Keratinocyte (primary cell): ENCODE measurements at regions not wholly inside any gene's neighbourhood (a gene's known extent, or its start where the extent isn't known, plus 50 kb on each side); places are given as distances from the start of the nearest gene placed in this dataset.

ENCODE experiments used
- DNase-seq: peaks from one replicate; pipeline ENCODE4 v3.0.0-alpha.2; 2011; ENCODE audit warnings: low read depth, missing footprints, low spot score
- FAIRE-seq: peaks from 2 replicates; lab custom pipeline; 2011; peaks lifted over from hg19 to GRCh38; lab: Jason Lieb, UNC
- H2AFZ ChIP-seq: 2 replicates; pipeline ENCODE4 v1.6.0; 2012; ENCODE audit warnings: low read length, control low read depth, inconsistent platforms; ENCODE audit not compliant: control insufficient read depth
- H3K27ac ChIP-seq: 2 replicates; pipeline ENCODE4 v1.5.1; 2011; ENCODE audit warnings: low read length; ENCODE audit not compliant: control insufficient read depth, insufficient read depth
- H3K27me3 ChIP-seq: 3 replicates; pipeline ENCODE4 v1.6.0; 2011; ENCODE audit warnings: low read length; ENCODE audit not compliant: control insufficient read depth, insufficient read depth; ENCODE audit errors: extremely low read depth
- H3K36me3 ChIP-seq, 2 experiments: 2 replicates in 1 of 2; 3 replicates in 1 of 2; pipeline ENCODE4 v1.5.1; 2011; ENCODE audit warnings: low read length in 2 of 2, mild to moderate bottlenecking in 1 of 2; ENCODE audit not compliant: control insufficient read depth in 2 of 2, insufficient read depth in 2 of 2; ENCODE audit errors: extremely low read depth in 1 of 2
- H3K4me1 ChIP-seq: 3 replicates; pipeline ENCODE4 v1.5.1; 2011; ENCODE audit warnings: low read length; ENCODE audit not compliant: control insufficient read depth, insufficient read depth; ENCODE audit errors: extremely low read depth
- H3K4me2 ChIP-seq: 3 replicates; pipeline ENCODE4 v1.6.0; 2011; ENCODE audit warnings: low read depth, low read length; ENCODE audit not compliant: control insufficient read depth, insufficient read depth; ENCODE audit errors: extremely low read depth
- H3K4me3 ChIP-seq, 3 experiments: fragments of 200-600 bp in 1 of 3; sonication (generic) in 1 of 3; 2 replicates in 2 of 3; 3 replicates in 1 of 3; pipeline ENCODE4 v1.5.1; 2011 to 2016; ENCODE audit warnings: low read length in 3 of 3, mild to moderate bottlenecking in 3 of 3, control low read depth in 2 of 3, inconsistent platforms in 1 of 3, low read depth in 1 of 3, mixed read lengths in 1 of 3, mixed run types in 1 of 3, moderate library complexity in 1 of 3; ENCODE audit not compliant: control insufficient read depth in 2 of 3, insufficient read depth in 2 of 3; ENCODE audit errors: extremely low read depth in 1 of 3
- H3K79me2 ChIP-seq: 2 replicates; pipeline ENCODE4 v1.6.0; 2012; ENCODE audit warnings: low read length; ENCODE audit not compliant: control insufficient read depth, insufficient read depth
- H3K9ac ChIP-seq: 3 replicates; pipeline ENCODE4 v1.6.0; 2011; ENCODE audit warnings: low read length; ENCODE audit not compliant: control insufficient read depth, insufficient read depth; ENCODE audit errors: extremely low read depth
- H3K9me1 ChIP-seq: 3 replicates; pipeline ENCODE4 v1.6.0; 2011; ENCODE audit warnings: low read length; ENCODE audit not compliant: control insufficient read depth, insufficient read depth; ENCODE audit errors: extremely low read depth
- H3K9me3 ChIP-seq: 2 replicates; pipeline ENCODE4 v1.5.1; 2012; ENCODE audit warnings: low read depth, low read length; ENCODE audit not compliant: control insufficient read depth
- H4K20me1 ChIP-seq: 3 replicates; pipeline ENCODE4 v1.6.0; 2011; ENCODE audit warnings: low read length; ENCODE audit not compliant: control insufficient read depth, insufficient read depth; ENCODE audit errors: extremely low read depth
- CTCF ChIP-seq, 3 experiments: IDR thresholded peaks in 1 of 3; conservative IDR thresholded peaks in 1 of 3; optimal IDR thresholded peaks in 1 of 3; 2 replicates in 2 of 3; 3 replicates in 1 of 3; pipeline versions ENCODE3 to v1.5.1; 2011; ENCODE audit warnings: low read length in 3 of 3, mild to moderate bottlenecking in 3 of 3, moderate library complexity in 2 of 3, control low read depth in 1 of 3, inconsistent platforms in 1 of 3; ENCODE audit not compliant: insufficient read depth in 2 of 3; ENCODE audit errors: extremely low read depth in 1 of 3
- EZH2 ChIP-seq: IDR thresholded peaks from one replicate; pipeline ENCODE4 v1.6.1; 2012; ENCODE audit warnings: inconsistent platforms, mild to moderate bottlenecking, low read length, moderate library complexity
- dilution Hi-C: fragments of 300-500 bp; cut with MboI; formaldehyde crosslinking; loops from one replicate; pipeline ENCODE4 v1.7.0; 2020; ENCODE audit warnings: low sequenced_read_pairs; ENCODE audit not compliant: extremely low pct_ligation_motif_present
- small RNA-seq, 3 experiments: library from RNA; depleted of rRNA; stranded (forward); fragments of <200 nt; gene quantifications; one replicate each; pipeline ENCODE3, GENCODE V24; 2012; ENCODE audit warnings: low read depth in 3 of 3, low replicate concordance in 1 of 3; ENCODE audit not compliant: insufficient read length in 3 of 3

DNA sequence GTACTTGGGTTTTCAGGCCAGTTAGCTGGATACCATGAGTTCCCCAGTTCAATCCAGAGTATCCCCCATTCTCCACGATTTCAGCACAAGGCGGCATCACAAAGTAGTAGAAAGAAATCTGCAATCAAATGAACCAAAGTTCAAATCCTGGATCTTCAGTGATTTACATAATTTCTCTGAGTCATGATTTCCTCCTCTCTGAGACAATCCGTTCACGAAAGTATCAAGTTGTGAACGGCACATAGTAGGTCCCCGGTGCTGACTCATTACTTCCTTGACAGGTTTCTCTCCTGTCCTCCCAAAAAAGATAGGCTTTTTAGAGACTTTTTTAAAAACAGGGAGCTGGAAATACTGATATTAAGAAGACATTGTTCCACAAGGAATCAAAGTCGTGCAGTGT lies 69.1 kb upstream of the AKIP1 start:
- no peak overlapping the region for H3K9ac ChIP-seq
- DNase-seq (no peak), FAIRE-seq (no peak)
- no peaks in the 10 kb centered on the region for H3K79me2 ChIP-seq
- H3K9me1 ChIP-seq: no peaks in the 10 kb centered on the region
- no peaks in the 10 kb centered on the region for H3K27me3 ChIP-seq
- H3K4me2 ChIP-seq: no peak overlapping the region
- H4K20me1 ChIP-seq: no peaks in the 10 kb centered on the region
- H3K4me1 ChIP-seq: peaks cover 13% of the 10 kb centered on the region
- no peaks in the 10 kb centered on the region for H3K9me3 ChIP-seq
- dilution Hi-C loops: no loop called here
- H2AFZ ChIP-seq: no peak overlapping the region
- H3K36me3 ChIP-seq: no peaks in the 10 kb centered on the region
- H3K4me3 ChIP-seq: no peak overlapping the region
- no peak overlapping the region for H3K27ac ChIP-seq
- no peak for TF ChIP-seq EZH2
- TF ChIP-seq CTCF (optimal IDR thresholded peaks at IDR 0.05 in 1 of 3, IDR thresholded peaks at IDR 0.05 in 1 of 3, conservative IDR thresholded peaks at IDR 0.05 in 1 of 3; ENCODE audit: extremely low read depth in 1 of 3, insufficient read depth in 2 of 3, low read length in 3 of 3): no peak

- no peaks in the 10 kb centered on the region for H3K9me1 ChIP-seq
- TF ChIP-seq EZH2: no peak
- no peak for TF ChIP-seq CTCF (optimal IDR thresholded peaks at IDR 0.05 in 1 of 3, IDR thresholded peaks at IDR 0.05 in 1 of 3, conservative IDR thresholded peaks at IDR 0.05 in 1 of 3; ENCODE audit: extremely low read depth in 1 of 3, insufficient read depth in 2 of 3, low read length in 3 of 3)
- H3K27me3 ChIP-seq: no peaks in the 10 kb centered on the region
- H3K79me2 ChIP-seq: no peaks in the 10 kb centered on the region
- no peaks in the 10 kb centered on the region for H4K20me1 ChIP-seq
- H3K27ac ChIP-seq: no peak overlapping the region
- H3K9me3 ChIP-seq: no peaks in the 10 kb centered on the region
- H2AFZ ChIP-seq: no peak overlapping the region
- dilution Hi-C loops: no loop called here
- DNase-seq (no peak), FAIRE-seq (no peak)
- no peak overlapping the region for H3K9ac ChIP-seq
- H3K36me3 ChIP-seq: no peaks in the 10 kb centered on the region
- H3K4me2 ChIP-seq: no peak overlapping the region
- no peak overlapping the region for H3K4me3 ChIP-seq
- H3K4me1 ChIP-seq: no peaks in the 10 kb centered on the region
Measured at GRCh38 chr11:8858808-8859207, 52.2 kb upstream of the AKIP1 start.

Small RNA genes lying in the stretch of these regions (small RNA-seq; reads per million reads assigned to genes)
- gene RNA5SP330: 0 to 0.25 (median 0) reads per million in 3 experiments
